ENCODE measurements at regions not wholly inside any gene's neighbourhood (a gene's known extent, or its start where the extent isn't known, plus 50 kb on each side); places are given as distances from the start of the nearest gene placed in this dataset.

GRCh38 chr2:239600001-239600593, 199.3 kb upstream of the HDAC4 start (continued):
- no peak for TF ChIP-seq ZBTB33 (IDR thresholded peaks at IDR 0.05)
- TF ChIP-seq RAD21 (IDR thresholded peaks at IDR 0.05) = no peak
- no peak for TF ChIP-seq HNF4G (IDR thresholded peaks at IDR 0.05)
- no peak for TF ChIP-seq MAX (IDR thresholded peaks at IDR 0.05)
- no peak for TF ChIP-seq EGR1 (IDR thresholded peaks at IDR 0.05; ENCODE audit: low read depth in 2 of 2)
- TF ChIP-seq FOXA2 (IDR thresholded peaks at IDR 0.05) = no peak

GRCh38 chr2:239599299-239599698, 198.5 kb upstream of the HDAC4 start:
- Histone ChIP-seq H3K4me3 (ENCODE audit: low read depth in 1 of 3, low read length in 3 of 3) (no peak overlapping the region), H3K9me3 (ENCODE audit: control insufficient read depth in 4 of 4, low read length in 3 of 4) (peaks cover 0 to 3% (median under 1%) of the 10 kb centered on the region in 4 donors), H3K36me3 (ENCODE audit: control insufficient read depth in 4 of 4, insufficient read depth in 3 of 4, low read depth in 1 of 4, low read length in 3 of 4) (no peaks in the 10 kb centered on the region), H3K27me3 (ENCODE audit: control insufficient read depth in 4 of 4, insufficient read depth in 4 of 4, low read length in 3 of 4) (no peaks in the 10 kb centered on the region), H3K4me1 (ENCODE audit: control insufficient read depth in 4 of 4, insufficient read depth in 4 of 4, low read length in 3 of 4) (no peaks in the 10 kb centered on the region), H3K9ac (ENCODE audit: low read depth in 1 of 2, low read length in 2 of 2) (no peak overlapping the region), H3K27ac (ENCODE audit: low read depth in 1 of 2, low read length in 2 of 2) (no peak overlapping the region)
- TF ChIP-seq TAF1 (conservative IDR thresholded peaks at IDR 0.05) (no peak), GABPA (IDR thresholded peaks at IDR 0.05 in 1 of 2, conservative IDR thresholded peaks at IDR 0.05 in 1 of 2) (no peak), JUND (IDR thresholded peaks at IDR 0.05) (no peak), SP1 (IDR thresholded peaks at IDR 0.05) (no peak), FOXA2 (IDR thresholded peaks at IDR 0.05) (no peak), ATF3 (IDR thresholded peaks at IDR 0.05) (no peak), HNF4G (IDR thresholded peaks at IDR 0.05) (no peak), CTCF (IDR thresholded peaks at IDR 0.05; ENCODE audit: low read depth, low read length, missing input control) (no peak), REST (IDR thresholded peaks at IDR 0.05) (no peak)
- DNase-seq (ENCODE audit: low spot score) = no peak
- 80% methylated on average over 14 of the region's 14 CpGs for WGBS

Data from liver (tissue), 8 donors.